GM18907 (cell line): ENCODE measurements at regions not wholly inside any gene's neighbourhood (a gene's known extent, or its start where the extent isn't known, plus 50 kb on each side); places are given as distances from the start of the nearest gene placed in this dataset.

Experiments used
- ATAC-seq: cut with Tn5 transposase; IDR thresholded peaks from one replicate; pipeline ENCODE4 v1.9.1; 2021; ENCODE audit warnings: mild to moderate bottlenecking, moderate library complexity; ENCODE audit not compliant: unreplicated experiment

- ATAC-seq: no peak
These were observed 217.0 kb downstream of the KIF26A start for GRCh38 chr14:104355101-104356019.

GRCh38 chr14:104356020-104356737 is 217.8 kb downstream of the KIF26A start:
- no peak for ATAC-seq

GRCh38 chr14:104356738-104357688 is 218.6 kb downstream of the KIF26A start:
- ATAC-seq: no peak

- no peak for ATAC-seq
These were observed 219.5 kb downstream of the KIF26A start for GRCh38 chr14:104357689-104358527.

GRCh38 chr14:104358528-104359300 is 220.3 kb downstream of the KIF26A start:
- ATAC-seq: no peak

GRCh38 chr14:104359301-104359968 is 220.1 kb upstream of the C14orf180 start:
- ATAC-seq: no peak

GRCh38 chr14:104359969-104360442 is 219.6 kb upstream of the C14orf180 start:
- ATAC-seq: no peak

- ATAC-seq: no peak
These were observed 219.1 kb upstream of the C14orf180 start for GRCh38 chr14:104360501-104360900.

GRCh38 chr14:104361101-104361591 is 218.4 kb upstream of the C14orf180 start:
- no peak for ATAC-seq

GRCh38 chr14:104361921-104362681 is 217.5 kb upstream of the C14orf180 start:
- no peak for ATAC-seq

- ATAC-seq: no peak
These were observed 216.6 kb upstream of the C14orf180 start for GRCh38 chr14:104362761-104363605.

GRCh38 chr14:104363891-104364760 is 215.4 kb upstream of the C14orf180 start:
- no peak for ATAC-seq

- ATAC-seq: no peak
These were observed 214.7 kb upstream of the C14orf180 start for GRCh38 chr14:104364830-104365229.

- no peak for ATAC-seq
These were observed 212.4 kb upstream of the C14orf180 start for GRCh38 chr14:104366931-104367865.
